ENCODE measurements at regions not wholly inside any gene's neighbourhood (a gene's known extent, or its start where the extent isn't known, plus 50 kb on each side); places are given as distances from the start of the nearest gene placed in this dataset.
"Not testable (repeated sequence)": the region's sequence is repeated elsewhere in the genome, so short reads cannot be mapped to it uniquely, and the experiment has no call there.

GRCh38 chr2:34251578-34251977, 652.5 kb upstream of the FAM98A start:
- no peak for FAIRE-seq
- no peak for DNase-seq (ENCODE audit: insufficient read length)
- no peak for TF ChIP-seq POLR2AphosphoS5 (IDR thresholded peaks at IDR 0.05; ENCODE audit: low read depth, low read length)
- TF ChIP-seq TAF1 (IDR thresholded peaks at IDR 0.05; ENCODE audit: borderline replicate concordance, low read depth, low read length): no peak
- no peak for TF ChIP-seq POLR2A (IDR thresholded peaks at IDR 0.05; ENCODE audit: low read depth, low read length)

GRCh38 chr2:34244195-34244594, 645.1 kb upstream of the FAM98A start:
- DNase-seq (ENCODE audit: insufficient read length) (no peak), FAIRE-seq (no peak)
- no peak for TF ChIP-seq POLR2AphosphoS5 (IDR thresholded peaks at IDR 0.05; ENCODE audit: low read depth, low read length)
- no peak for TF ChIP-seq POLR2A (IDR thresholded peaks at IDR 0.05; ENCODE audit: low read depth, low read length)
- TF ChIP-seq TAF1 (IDR thresholded peaks at IDR 0.05; ENCODE audit: borderline replicate concordance, low read depth, low read length): no peak

- TF ChIP-seq TAF1 (IDR thresholded peaks at IDR 0.05; ENCODE audit: borderline replicate concordance, low read depth, low read length) (no peak), POLR2AphosphoS5 (IDR thresholded peaks at IDR 0.05; ENCODE audit: low read depth, low read length) (no peak), POLR2A (IDR thresholded peaks at IDR 0.05; ENCODE audit: low read depth, low read length) (no peak)
- DNase-seq (ENCODE audit: insufficient read length) (no peak), FAIRE-seq (no peak)
Observed at GRCh38 chr2:34242763-34243123, 643.6 kb upstream of the FAM98A start.

GRCh38 chr2:34241905-34242762, 643.0 kb upstream of the FAM98A start:
- DNase-seq (ENCODE audit: insufficient read length) (no peak), FAIRE-seq (no peak)
- TF ChIP-seq TAF1 (IDR thresholded peaks at IDR 0.05; ENCODE audit: borderline replicate concordance, low read depth, low read length): no peak
- no peak for TF ChIP-seq POLR2A (IDR thresholded peaks at IDR 0.05; ENCODE audit: low read depth, low read length)
- no peak for TF ChIP-seq POLR2AphosphoS5 (IDR thresholded peaks at IDR 0.05; ENCODE audit: low read depth, low read length)

GRCh38 chr2:34239511-34239910, 640.4 kb upstream of the FAM98A start:
- DNase-seq (ENCODE audit: insufficient read length): no peak
- TF ChIP-seq TAF1 (IDR thresholded peaks at IDR 0.05; ENCODE audit: borderline replicate concordance, low read depth, low read length) (no peak), POLR2AphosphoS5 (IDR thresholded peaks at IDR 0.05; ENCODE audit: low read depth, low read length) (no peak), POLR2A (IDR thresholded peaks at IDR 0.05; ENCODE audit: low read depth, low read length) (no peak)
- no peak for FAIRE-seq

GRCh38 chr2:34234823-34235222, 635.7 kb upstream of the FAM98A start:
- DNase-seq (ENCODE audit: insufficient read length): no peak
- TF ChIP-seq POLR2AphosphoS5 (IDR thresholded peaks at IDR 0.05; ENCODE audit: low read depth, low read length): no peak
- TF ChIP-seq POLR2A (IDR thresholded peaks at IDR 0.05; ENCODE audit: low read depth, low read length): no peak
- no peak for FAIRE-seq

- DNase-seq (ENCODE audit: insufficient read length) (no peak), FAIRE-seq (no peak)
- TF ChIP-seq POLR2AphosphoS5 (IDR thresholded peaks at IDR 0.05; ENCODE audit: low read depth, low read length) (no peak), TAF1 (IDR thresholded peaks at IDR 0.05; ENCODE audit: borderline replicate concordance, low read depth, low read length) (no peak), POLR2A (IDR thresholded peaks at IDR 0.05; ENCODE audit: low read depth, low read length) (no peak)
Observed at GRCh38 chr2:34229998-34230397, 630.9 kb upstream of the FAM98A start.

- FAIRE-seq: no peak
- no peak for TF ChIP-seq POLR2AphosphoS5 (IDR thresholded peaks at IDR 0.05; ENCODE audit: low read depth, low read length)
- TF ChIP-seq POLR2A (IDR thresholded peaks at IDR 0.05; ENCODE audit: low read depth, low read length): no peak
- no peak for TF ChIP-seq TAF1 (IDR thresholded peaks at IDR 0.05; ENCODE audit: borderline replicate concordance, low read depth, low read length)
- no peak for DNase-seq (ENCODE audit: insufficient read length)
Observed at GRCh38 chr2:34215174-34215573, 616.1 kb upstream of the FAM98A start.

GRCh38 chr2:34210382-34210781, 611.3 kb upstream of the FAM98A start:
- FAIRE-seq; DNase-seq (ENCODE audit: insufficient read length): not testable (repeated sequence)

- FAIRE-seq (no peak), DNase-seq (ENCODE audit: insufficient read length) (no peak)
- TF ChIP-seq POLR2AphosphoS5 (IDR thresholded peaks at IDR 0.05; ENCODE audit: low read depth, low read length) (no peak), TAF1 (IDR thresholded peaks at IDR 0.05; ENCODE audit: borderline replicate concordance, low read depth, low read length) (no peak), POLR2A (IDR thresholded peaks at IDR 0.05; ENCODE audit: low read depth, low read length) (no peak)
Observed at GRCh38 chr2:34204560-34204959, 605.5 kb upstream of the FAM98A start.

- no peak for TF ChIP-seq TAF1 (IDR thresholded peaks at IDR 0.05; ENCODE audit: borderline replicate concordance, low read depth, low read length)
- FAIRE-seq (no peak), DNase-seq (ENCODE audit: insufficient read length) (no peak)
Observed at GRCh38 chr2:34201099-34201498, 602.0 kb upstream of the FAM98A start.

- FAIRE-seq: no peak
- TF ChIP-seq POLR2A (IDR thresholded peaks at IDR 0.05; ENCODE audit: low read depth, low read length): no peak
- no peak for TF ChIP-seq POLR2AphosphoS5 (IDR thresholded peaks at IDR 0.05; ENCODE audit: low read depth, low read length)
- no peak for TF ChIP-seq TAF1 (IDR thresholded peaks at IDR 0.05; ENCODE audit: borderline replicate concordance, low read depth, low read length)
- no peak for DNase-seq (ENCODE audit: insufficient read length)
Observed at GRCh38 chr2:34199971-34200370, 600.9 kb upstream of the FAM98A start.

- FAIRE-seq (no peak), DNase-seq (ENCODE audit: insufficient read length) (no peak)
- no peak for TF ChIP-seq POLR2AphosphoS5 (IDR thresholded peaks at IDR 0.05; ENCODE audit: low read depth, low read length)
- no peak for TF ChIP-seq TAF1 (IDR thresholded peaks at IDR 0.05; ENCODE audit: borderline replicate concordance, low read depth, low read length)
- no peak for TF ChIP-seq POLR2A (IDR thresholded peaks at IDR 0.05; ENCODE audit: low read depth, low read length)
Observed at GRCh38 chr2:34193164-34193563, 594.1 kb upstream of the FAM98A start.
